PC-9 (cell line): ENCODE measurements at regions not wholly inside any gene's neighbourhood (a gene's known extent, or its start where the extent isn't known, plus 50 kb on each side); places are given as distances from the start of the nearest gene placed in this dataset.

Source experiments
- BruUV-seq: library from RNA; stranded (reverse); fragments of 400-500 nt; replicated peaks from 2 replicates; lab custom pipeline; 2021; lab: Mats Ljungman, UMichigan
- CTCF ChIA-PET: fragments of 300-600 bp; sonication (Branson Sonifier 250); formaldehyde crosslinking; loops from one replicate; lab custom pipeline; 2022; ENCODE audit warnings: antibody characterized with exemption; lab: Charles Lee
- POLR2A ChIA-PET: fragments of 300-600 bp; sonication (Branson Sonifier 250); formaldehyde crosslinking; loops from one replicate; lab custom pipeline; 2022; ENCODE audit warnings: antibody characterized with exemption; ENCODE audit not compliant: unreplicated experiment; lab: Charles Lee
- DNase-seq, 2 experiments: peaks; one replicate each; pipeline versions ENCODE4 v3.0.0 to v3.0.0-alpha.2; 2015 to 2022; ENCODE audit warnings: mixed read lengths in 1 of 2
- H2AFZ ChIP-seq: fragments of 200-600 bp; sonication (generic); 2 replicates; pipeline ENCODE4 v1.8.1; 2017; ENCODE audit warnings: antibody characterized with exemption
- H3F3A ChIP-seq: fragments of 200-600 bp; sonication (generic); 2 replicates; pipeline ENCODE4 v1.8.1; 2017; ENCODE audit warnings: antibody characterized with exemption, mild to moderate bottlenecking, low read depth; ENCODE audit not compliant: insufficient read depth
- H3K27ac ChIP-seq: fragments of 200-600 bp; sonication (generic); 2 replicates; pipeline ENCODE4 v1.6.1; 2016; ENCODE audit warnings: mixed run types
- H3K27me3 ChIP-seq: fragments of 200-600 bp; sonication (generic); 2 replicates; pipeline ENCODE4 v1.6.1; 2016; ENCODE audit warnings: low read depth, mixed run types; ENCODE audit not compliant: insufficient read depth
- H3K36me3 ChIP-seq: fragments of 200-600 bp; sonication (generic); 2 replicates; pipeline ENCODE4 v1.6.1; 2016; ENCODE audit warnings: low read depth, mixed run types
- H3K4me1 ChIP-seq: fragments of 200-600 bp; sonication (generic); replicated peaks from 2 replicates; pipeline ENCODE4 v1.6.1; 2016; ENCODE audit warnings: mixed run types; ENCODE audit not compliant: insufficient read depth
- H3K4me2 ChIP-seq: fragments of 200-600 bp; sonication (generic); 2 replicates; pipeline ENCODE4 v1.6.1; 2017; ENCODE audit warnings: mixed run types
- H3K4me3 ChIP-seq: fragments of 200-600 bp; sonication (generic); 2 replicates; pipeline ENCODE4 v1.6.1; 2016; ENCODE audit warnings: mixed run types
- H3K79me2 ChIP-seq: fragments of 200-600 bp; sonication (generic); 2 replicates; pipeline ENCODE4 v1.6.1; 2017; ENCODE audit warnings: low read depth, mixed run types
- H3K9me2 ChIP-seq: fragments of 200-600 bp; sonication (generic); 2 replicates; pipeline ENCODE4 v1.8.1; 2017; ENCODE audit warnings: mild to moderate bottlenecking; ENCODE audit not compliant: insufficient read depth
- H3K9me3 ChIP-seq: fragments of 200-600 bp; sonication (generic); 2 replicates; pipeline ENCODE4 v1.8.1; 2016; ENCODE audit warnings: low read depth; ENCODE audit not compliant: insufficient read depth
- H4K20me1 ChIP-seq: fragments of 200-600 bp; sonication (generic); 2 replicates; pipeline ENCODE4 v1.8.1; 2017; ENCODE audit not compliant: insufficient read depth
- EZH2 ChIP-seq: fragments of 200-600 bp; sonication (generic); IDR thresholded peaks from 2 replicates; pipeline ENCODE4 v1.8.0; 2017; ENCODE audit warnings: antibody characterized with exemption, low read depth
- intact Hi-C: fragments of 100-400 bp; cut with micrococcal nuclease; formaldehyde crosslinking; loops from one replicate; pipeline ENCODE4 v1.10.0; 2022; ENCODE audit not compliant: unreplicated experiment
- TF ChIP-seq, protein P1 (sequence below): fragments of 200-600 bp; sonication (generic); conservative IDR thresholded peaks from 2 replicates; pipeline ENCODE4 v1.6.1; 2017; ENCODE audit warnings: mixed run types, antibody characterized with exemption, mild to moderate bottlenecking, moderate library complexity

DNA sequence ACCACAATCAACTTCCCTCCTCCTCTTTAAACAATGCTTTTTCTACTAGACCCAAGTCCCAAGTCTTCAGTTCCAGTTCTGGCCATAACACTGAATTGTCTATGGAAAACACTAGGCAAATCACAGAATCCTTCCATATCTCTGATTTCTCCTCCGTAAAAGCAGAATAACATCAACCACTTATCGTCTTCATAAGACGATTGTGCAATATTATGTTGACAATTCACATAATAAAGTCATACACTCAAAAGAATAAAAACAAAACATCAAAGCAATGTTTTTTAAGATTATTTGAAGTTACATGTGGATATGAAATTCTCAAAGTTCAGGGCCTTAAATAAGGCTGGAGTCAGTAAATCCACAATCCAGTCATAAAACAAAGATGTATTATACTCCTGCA lies 84.4 kb downstream of the MTERF1 start:
- intact Hi-C loops, result no loop called here

DNA sequence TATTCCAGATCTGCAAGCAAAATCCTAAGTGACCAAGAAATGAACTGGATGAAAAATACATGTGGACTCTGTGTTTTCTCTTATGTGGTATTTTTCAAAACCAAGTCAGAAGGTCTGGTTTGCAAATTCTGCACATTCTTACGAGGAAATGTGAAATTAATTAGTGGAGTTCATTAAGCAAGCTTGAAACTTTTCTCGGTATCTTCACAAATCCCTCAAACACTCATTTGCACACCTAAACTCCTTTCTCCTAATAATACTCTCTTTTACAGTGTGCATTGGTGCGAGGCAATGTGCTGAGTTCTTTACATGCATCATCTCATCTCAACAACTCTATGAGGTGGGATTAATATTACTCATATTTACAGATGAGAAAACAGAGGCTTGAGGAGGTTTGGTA lies 82.1 kb downstream of the MTERF1 start:
- no peaks in the 10 kb centered on the region for H3K9me3 ChIP-seq
- TF ChIP-seq, protein P1, sequence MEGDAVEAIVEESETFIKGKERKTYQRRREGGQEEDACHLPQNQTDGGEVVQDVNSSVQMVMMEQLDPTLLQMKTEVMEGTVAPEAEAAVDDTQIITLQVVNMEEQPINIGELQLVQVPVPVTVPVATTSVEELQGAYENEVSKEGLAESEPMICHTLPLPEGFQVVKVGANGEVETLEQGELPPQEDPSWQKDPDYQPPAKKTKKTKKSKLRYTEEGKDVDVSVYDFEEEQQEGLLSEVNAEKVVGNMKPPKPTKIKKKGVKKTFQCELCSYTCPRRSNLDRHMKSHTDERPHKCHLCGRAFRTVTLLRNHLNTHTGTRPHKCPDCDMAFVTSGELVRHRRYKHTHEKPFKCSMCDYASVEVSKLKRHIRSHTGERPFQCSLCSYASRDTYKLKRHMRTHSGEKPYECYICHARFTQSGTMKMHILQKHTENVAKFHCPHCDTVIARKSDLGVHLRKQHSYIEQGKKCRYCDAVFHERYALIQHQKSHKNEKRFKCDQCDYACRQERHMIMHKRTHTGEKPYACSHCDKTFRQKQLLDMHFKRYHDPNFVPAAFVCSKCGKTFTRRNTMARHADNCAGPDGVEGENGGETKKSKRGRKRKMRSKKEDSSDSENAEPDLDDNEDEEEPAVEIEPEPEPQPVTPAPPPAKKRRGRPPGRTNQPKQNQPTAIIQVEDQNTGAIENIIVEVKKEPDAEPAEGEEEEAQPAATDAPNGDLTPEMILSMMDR, result no peak
- TF ChIP-seq EZH2, result no peak
- H3K36me3 ChIP-seq, result no peaks in the 10 kb centered on the region
- H3K79me2 ChIP-seq, result no peaks in the 10 kb centered on the region
- H4K20me1 ChIP-seq, result no peaks in the 10 kb centered on the region
- H3K4me2 ChIP-seq, result no peak overlapping the region
- no peak overlapping the region for H3K27ac ChIP-seq
- no peak overlapping the region for H2AFZ ChIP-seq
- H3F3A ChIP-seq, result no peaks in the 10 kb centered on the region
- intact Hi-C loops, result no loop called here
- no peaks in the 10 kb centered on the region for H3K27me3 ChIP-seq
- ChIA-PET CTCF (no interaction called here), POLR2A (no interaction called here)
- H3K9me2 ChIP-seq, result no peaks in the 10 kb centered on the region
- no peak for DNase-seq
- no peak overlapping the region for H3K4me3 ChIP-seq
- H3K4me1 ChIP-seq, result no peaks in the 10 kb centered on the region
- BruUV-seq, result no TSS peak

More for the DNA sequence above, 84.4 kb downstream of the MTERF1 start:
- no peaks in the 10 kb centered on the region for H3K4me1 ChIP-seq
- H3K4me2 ChIP-seq, result no peak overlapping the region
- TF ChIP-seq EZH2, result no peak
- TF ChIP-seq, protein P1, result no peak
- H3K9me3 ChIP-seq, result no peaks in the 10 kb centered on the region
- CTCF ChIA-PET, result no interaction called here
- DNase-seq, result no peak
- H2AFZ ChIP-seq, result no peak overlapping the region
- no peaks in the 10 kb centered on the region for H4K20me1 ChIP-seq
- H3K36me3 ChIP-seq, result no peaks in the 10 kb centered on the region
- no peaks in the 10 kb centered on the region for H3K27me3 ChIP-seq
- H3K9me2 ChIP-seq, result no peaks in the 10 kb centered on the region
- H3K27ac ChIP-seq, result no peak overlapping the region
- no peaks in the 10 kb centered on the region for H3K79me2 ChIP-seq
- no peaks in the 10 kb centered on the region for H3F3A ChIP-seq
- H3K4me3 ChIP-seq, result no peak overlapping the region
- POLR2A ChIA-PET, result no interaction called here
- BruUV-seq, result no TSS peak

DNA sequence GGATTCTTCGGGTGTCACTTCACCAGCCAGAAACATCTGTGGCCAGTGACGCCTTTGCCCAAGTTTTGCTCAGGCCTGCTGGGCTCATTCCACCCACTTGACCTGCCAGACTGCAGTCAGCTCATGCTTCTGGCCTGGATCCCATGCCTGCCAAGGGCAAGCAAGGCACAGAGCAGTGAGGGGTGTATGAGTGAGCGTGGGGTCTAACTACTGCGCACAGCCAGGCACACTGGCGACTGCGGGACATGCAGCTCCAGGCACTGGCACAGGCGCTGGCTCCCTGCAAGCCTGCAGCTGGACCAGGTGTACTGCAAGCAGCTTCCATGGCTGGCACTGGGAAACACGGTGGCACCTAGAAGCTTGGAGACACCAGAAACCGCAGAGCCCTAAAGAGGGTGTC lies 80.1 kb downstream of the MTERF1 start:
- Histone ChIP-seq H3F3A (no peaks in the 10 kb centered on the region), H3K4me1 (no peaks in the 10 kb centered on the region), H2AFZ (no peak overlapping the region), H3K36me3 (no peaks in the 10 kb centered on the region), H3K9me2 (no peaks in the 10 kb centered on the region; the same call in 1 of the 2 replicates), H3K27me3 (no peaks in the 10 kb centered on the region), H4K20me1 (no peaks in the 10 kb centered on the region), H3K9me3 (no peaks in the 10 kb centered on the region), H3K4me2 (no peak overlapping the region), H3K4me3 (no peak overlapping the region), H3K79me2 (no peaks in the 10 kb centered on the region), H3K27ac (no peak overlapping the region)
- CTCF ChIA-PET, result no interaction called here
- no TSS peak for BruUV-seq
- intact Hi-C loops, result no loop called here
- TF ChIP-seq EZH2, result no peak
- TF ChIP-seq, protein P1, result no peak
- POLR2A ChIA-PET, result no interaction called here
- no peak for DNase-seq
